H1 (cell line): ENCODE measurements at regions not wholly inside any gene's neighbourhood (a gene's known extent, or its start where the extent isn't known, plus 50 kb on each side); places are given as distances from the start of the nearest gene placed in this dataset.

ENCODE experiments used
- RBBP5 ChIP-seq: IDR thresholded peaks from 2 replicates; pipeline ENCODE4 v1.7.1; 2012; ENCODE audit warnings: low read depth, mild to moderate bottlenecking, inconsistent platforms, low read length, moderate library complexity, borderline replicate concordance
- RFX5 ChIP-seq: IDR thresholded peaks from 2 replicates; pipeline ENCODE4 v1.6.1; 2011; ENCODE audit warnings: low read depth, low read length, improper control_type of control experiment, borderline replicate concordance
- RNF2 ChIP-seq: fragments of 200-900, 300-1000 bp; sonication (generic); IDR thresholded peaks from 2 replicates; pipeline ENCODE4 v1.7.1; 2016; ENCODE audit warnings: borderline replicate concordance, low read depth, mild to moderate bottlenecking, antibody characterized with exemption, low read length; ENCODE audit not compliant: poor library complexity, severe bottlenecking; ENCODE audit errors: missing control alignments
- SRF ChIP-seq: IDR thresholded peaks from 2 replicates; pipeline ENCODE4 v1.6.1; 2011; ENCODE audit warnings: mild to moderate bottlenecking, low read depth, low read length, moderate library complexity

DNA sequence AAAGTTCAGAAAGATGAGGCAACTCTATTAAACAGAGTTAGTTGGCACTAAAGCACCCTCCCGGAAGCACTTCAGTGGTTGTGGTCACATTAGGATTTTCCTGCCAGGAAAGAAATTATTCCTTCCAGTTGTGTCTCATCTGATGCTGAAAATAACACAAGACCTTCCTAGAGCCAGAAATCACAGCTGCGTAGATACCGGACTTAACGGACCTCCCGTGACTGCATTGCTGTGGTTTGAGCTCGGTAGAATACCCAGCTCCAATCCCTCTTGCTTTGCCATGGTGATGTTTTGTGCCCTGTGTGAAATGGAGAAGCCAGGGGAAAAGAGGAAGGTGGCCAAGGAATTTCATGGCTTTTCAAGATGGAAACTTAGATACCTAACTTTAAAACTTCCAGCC, 215.0 kb upstream of the IGF1R start (continued):
- TF ChIP-seq RBBP5, result no peak
- no peak for TF ChIP-seq RFX5
- TF ChIP-seq SRF, result no peak
- no peak for TF ChIP-seq RNF2
